ENCODE measurements at regions not wholly inside any gene's neighbourhood (a gene's known extent, or its start where the extent isn't known, plus 50 kb on each side); places are given as distances from the start of the nearest gene placed in this dataset.

- DNase-seq (ENCODE audit: low spot score): no peak
These were observed 75.4 kb upstream of the SYT13 start for GRCh38 chr11:45361551-45361950.

GRCh38 chr11:45355706-45356041 lies 69.5 kb upstream of the SYT13 start:
- DNase-seq (ENCODE audit: low spot score): no peak

GRCh38 chr11:45354976-45355705 lies 69.0 kb upstream of the SYT13 start:
- peak; percentile 96 for DNase-seq (ENCODE audit: low spot score)

GRCh38 chr11:45348729-45349128 lies 62.6 kb upstream of the SYT13 start:
- DNase-seq (ENCODE audit: low spot score): no peak

GRCh38 chr11:45347348-45348082 lies 61.4 kb upstream of the SYT13 start:
- DNase-seq (ENCODE audit: low spot score): peak; percentile 90

GRCh38 chr11:45345491-45345890 lies 59.4 kb upstream of the SYT13 start:
- no peak for DNase-seq (ENCODE audit: low spot score)

- peak; percentile 61 for DNase-seq (ENCODE audit: low spot score)
These were observed 57.9 kb upstream of the SYT13 start for GRCh38 chr11:45344028-45344427.

- no peak for DNase-seq (ENCODE audit: low spot score)
These were observed 57.3 kb upstream of the SYT13 start for GRCh38 chr11:45343444-45343843.

- no peak for DNase-seq (ENCODE audit: low spot score)
These were observed 55.2 kb upstream of the SYT13 start for GRCh38 chr11:45341372-45341771.

GRCh38 chr11:45339729-45340519 lies 53.8 kb upstream of the SYT13 start:
- DNase-seq (ENCODE audit: low spot score): peak; percentile 97

GRCh38 chr11:45337583-45338360 lies 51.6 kb upstream of the SYT13 start:
- DNase-seq (ENCODE audit: low spot score): no peak

- no peak for DNase-seq (ENCODE audit: low spot score)
These were observed 50.0 kb upstream of the SYT13 start for GRCh38 chr11:45336136-45336535.
